SK-N-MC (cell line): ENCODE measurements at regions not wholly inside any gene's neighbourhood (a gene's known extent, or its start where the extent isn't known, plus 50 kb on each side); places are given as distances from the start of the nearest gene placed in this dataset.

Experiments used
- EZH2 ChIP-seq: fragments of 200-600 bp; sonication (generic); IDR thresholded peaks from one replicate; pipeline ENCODE4 v1.6.1; 2017; ENCODE audit warnings: antibody characterized with exemption
- POLR2AphosphoS5 ChIP-seq: IDR thresholded peaks from 2 replicates; pipeline ENCODE4 v1.6.1; 2012; ENCODE audit warnings: mild to moderate bottlenecking, low read depth, low read length, borderline replicate concordance

GRCh38 chr16:74168445-74168844, 128.2 kb upstream of the PSMD7 start:
- TF ChIP-seq POLR2AphosphoS5: no peak
- TF ChIP-seq EZH2: no peak
